ENCODE measurements at regions not wholly inside any gene's neighbourhood (a gene's known extent, or its start where the extent isn't known, plus 50 kb on each side); places are given as distances from the start of the nearest gene placed in this dataset.

DNA sequence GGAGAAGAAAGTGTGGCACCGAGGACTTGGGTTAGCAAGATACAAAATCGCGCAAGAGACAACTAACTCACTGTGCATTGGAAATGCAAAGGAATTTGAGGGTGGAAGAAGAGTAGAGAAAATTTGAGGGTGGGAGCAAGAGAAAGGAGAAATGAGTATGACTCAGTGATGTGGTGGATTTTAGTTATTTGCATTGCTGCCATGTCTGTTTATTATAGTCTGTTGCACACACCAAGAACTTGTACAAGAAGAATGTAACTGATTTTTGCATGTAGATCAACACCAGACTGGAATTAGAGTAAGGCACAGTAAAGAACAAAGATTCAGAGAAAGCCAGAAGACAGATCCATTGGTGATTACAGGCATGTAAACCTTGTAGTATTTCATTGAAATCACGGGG is 71.6 kb upstream of the SMIM36 start:
- Histone ChIP-seq H3K4me1 (ENCODE audit: control insufficient read depth in 4 of 4, insufficient read depth in 4 of 4, low read length in 3 of 4) (peaks cover 1 to 21% (median 4%) of the 10 kb centered on the region in 4 donors), H3K9me3 (ENCODE audit: control insufficient read depth in 4 of 4, low read length in 3 of 4) (no peaks in the 10 kb centered on the region), H3K9ac (ENCODE audit: low read depth in 1 of 2, low read length in 2 of 2) (no peak overlapping the region), H3K36me3 (ENCODE audit: control insufficient read depth in 4 of 4, insufficient read depth in 3 of 4, low read depth in 1 of 4, low read length in 3 of 4) (no peaks in the 10 kb centered on the region), H3K27me3 (ENCODE audit: control insufficient read depth in 4 of 4, insufficient read depth in 4 of 4, low read length in 3 of 4) (no peaks in the 10 kb centered on the region), H3K4me3 (ENCODE audit: low read depth in 1 of 3, low read length in 3 of 3) (no peak overlapping the region), H3K27ac (ENCODE audit: low read depth in 1 of 2, low read length in 2 of 2) (no peak overlapping the region)
- WGBS, result 97% methylated on average over 4 of the region's 4 CpGs
- no peak for DNase-seq (ENCODE audit: low spot score)
- TF ChIP-seq, protein P1, sequence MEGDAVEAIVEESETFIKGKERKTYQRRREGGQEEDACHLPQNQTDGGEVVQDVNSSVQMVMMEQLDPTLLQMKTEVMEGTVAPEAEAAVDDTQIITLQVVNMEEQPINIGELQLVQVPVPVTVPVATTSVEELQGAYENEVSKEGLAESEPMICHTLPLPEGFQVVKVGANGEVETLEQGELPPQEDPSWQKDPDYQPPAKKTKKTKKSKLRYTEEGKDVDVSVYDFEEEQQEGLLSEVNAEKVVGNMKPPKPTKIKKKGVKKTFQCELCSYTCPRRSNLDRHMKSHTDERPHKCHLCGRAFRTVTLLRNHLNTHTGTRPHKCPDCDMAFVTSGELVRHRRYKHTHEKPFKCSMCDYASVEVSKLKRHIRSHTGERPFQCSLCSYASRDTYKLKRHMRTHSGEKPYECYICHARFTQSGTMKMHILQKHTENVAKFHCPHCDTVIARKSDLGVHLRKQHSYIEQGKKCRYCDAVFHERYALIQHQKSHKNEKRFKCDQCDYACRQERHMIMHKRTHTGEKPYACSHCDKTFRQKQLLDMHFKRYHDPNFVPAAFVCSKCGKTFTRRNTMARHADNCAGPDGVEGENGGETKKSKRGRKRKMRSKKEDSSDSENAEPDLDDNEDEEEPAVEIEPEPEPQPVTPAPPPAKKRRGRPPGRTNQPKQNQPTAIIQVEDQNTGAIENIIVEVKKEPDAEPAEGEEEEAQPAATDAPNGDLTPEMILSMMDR (IDR thresholded peaks at IDR 0.05; ENCODE audit: low read depth, low read length, missing input control), result no peak
- TF ChIP-seq YY1 (IDR thresholded peaks at IDR 0.05), result no peak
- TF ChIP-seq, protein P2, sequence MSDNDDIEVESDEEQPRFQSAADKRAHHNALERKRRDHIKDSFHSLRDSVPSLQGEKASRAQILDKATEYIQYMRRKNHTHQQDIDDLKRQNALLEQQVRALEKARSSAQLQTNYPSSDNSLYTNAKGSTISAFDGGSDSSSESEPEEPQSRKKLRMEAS (IDR thresholded peaks at IDR 0.05), result no peak
- no peak for TF ChIP-seq RAD21 (IDR thresholded peaks at IDR 0.05)
- TF ChIP-seq, protein P3, sequence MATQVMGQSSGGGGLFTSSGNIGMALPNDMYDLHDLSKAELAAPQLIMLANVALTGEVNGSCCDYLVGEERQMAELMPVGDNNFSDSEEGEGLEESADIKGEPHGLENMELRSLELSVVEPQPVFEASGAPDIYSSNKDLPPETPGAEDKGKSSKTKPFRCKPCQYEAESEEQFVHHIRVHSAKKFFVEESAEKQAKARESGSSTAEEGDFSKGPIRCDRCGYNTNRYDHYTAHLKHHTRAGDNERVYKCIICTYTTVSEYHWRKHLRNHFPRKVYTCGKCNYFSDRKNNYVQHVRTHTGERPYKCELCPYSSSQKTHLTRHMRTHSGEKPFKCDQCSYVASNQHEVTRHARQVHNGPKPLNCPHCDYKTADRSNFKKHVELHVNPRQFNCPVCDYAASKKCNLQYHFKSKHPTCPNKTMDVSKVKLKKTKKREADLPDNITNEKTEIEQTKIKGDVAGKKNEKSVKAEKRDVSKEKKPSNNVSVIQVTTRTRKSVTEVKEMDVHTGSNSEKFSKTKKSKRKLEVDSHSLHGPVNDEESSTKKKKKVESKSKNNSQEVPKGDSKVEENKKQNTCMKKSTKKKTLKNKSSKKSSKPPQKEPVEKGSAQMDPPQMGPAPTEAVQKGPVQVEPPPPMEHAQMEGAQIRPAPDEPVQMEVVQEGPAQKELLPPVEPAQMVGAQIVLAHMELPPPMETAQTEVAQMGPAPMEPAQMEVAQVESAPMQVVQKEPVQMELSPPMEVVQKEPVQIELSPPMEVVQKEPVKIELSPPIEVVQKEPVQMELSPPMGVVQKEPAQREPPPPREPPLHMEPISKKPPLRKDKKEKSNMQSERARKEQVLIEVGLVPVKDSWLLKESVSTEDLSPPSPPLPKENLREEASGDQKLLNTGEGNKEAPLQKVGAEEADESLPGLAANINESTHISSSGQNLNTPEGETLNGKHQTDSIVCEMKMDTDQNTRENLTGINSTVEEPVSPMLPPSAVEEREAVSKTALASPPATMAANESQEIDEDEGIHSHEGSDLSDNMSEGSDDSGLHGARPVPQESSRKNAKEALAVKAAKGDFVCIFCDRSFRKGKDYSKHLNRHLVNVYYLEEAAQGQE (IDR thresholded peaks at IDR 0.05), result no peak
- TF ChIP-seq, protein P4, sequence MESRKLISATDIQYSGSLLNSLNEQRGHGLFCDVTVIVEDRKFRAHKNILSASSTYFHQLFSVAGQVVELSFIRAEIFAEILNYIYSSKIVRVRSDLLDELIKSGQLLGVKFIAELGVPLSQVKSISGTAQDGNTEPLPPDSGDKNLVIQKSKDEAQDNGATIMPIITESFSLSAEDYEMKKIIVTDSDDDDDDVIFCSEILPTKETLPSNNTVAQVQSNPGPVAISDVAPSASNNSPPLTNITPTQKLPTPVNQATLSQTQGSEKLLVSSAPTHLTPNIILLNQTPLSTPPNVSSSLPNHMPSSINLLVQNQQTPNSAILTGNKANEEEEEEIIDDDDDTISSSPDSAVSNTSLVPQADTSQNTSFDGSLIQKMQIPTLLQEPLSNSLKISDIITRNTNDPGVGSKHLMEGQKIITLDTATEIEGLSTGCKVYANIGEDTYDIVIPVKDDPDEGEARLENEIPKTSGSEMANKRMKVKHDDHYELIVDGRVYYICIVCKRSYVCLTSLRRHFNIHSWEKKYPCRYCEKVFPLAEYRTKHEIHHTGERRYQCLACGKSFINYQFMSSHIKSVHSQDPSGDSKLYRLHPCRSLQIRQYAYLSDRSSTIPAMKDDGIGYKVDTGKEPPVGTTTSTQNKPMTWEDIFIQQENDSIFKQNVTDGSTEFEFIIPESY (IDR thresholded peaks at IDR 0.05), result no peak
- TF ChIP-seq HNF4G (IDR thresholded peaks at IDR 0.05), result no peak
- TF ChIP-seq HNF4A (conservative IDR thresholded peaks at IDR 0.05), result no peak
- TF ChIP-seq GABPA (IDR thresholded peaks at IDR 0.05 in 1 of 2, conservative IDR thresholded peaks at IDR 0.05 in 1 of 2), result no peak
- no peak for TF ChIP-seq SP1 (IDR thresholded peaks at IDR 0.05)
- no peak for TF ChIP-seq JUND (IDR thresholded peaks at IDR 0.05)
- TF ChIP-seq, protein P5, sequence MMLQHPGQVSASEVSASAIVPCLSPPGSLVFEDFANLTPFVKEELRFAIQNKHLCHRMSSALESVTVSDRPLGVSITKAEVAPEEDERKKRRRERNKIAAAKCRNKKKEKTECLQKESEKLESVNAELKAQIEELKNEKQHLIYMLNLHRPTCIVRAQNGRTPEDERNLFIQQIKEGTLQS (IDR thresholded peaks at IDR 0.05), result no peak
- TF ChIP-seq FOXA1 (IDR thresholded peaks at IDR 0.05), result no peak
- no peak for TF ChIP-seq FOXA2 (IDR thresholded peaks at IDR 0.05)
- TF ChIP-seq EGR1 (IDR thresholded peaks at IDR 0.05; ENCODE audit: low read depth in 2 of 2), result no peak
- TF ChIP-seq NR2F2 (IDR thresholded peaks at IDR 0.05), result no peak

DNA sequence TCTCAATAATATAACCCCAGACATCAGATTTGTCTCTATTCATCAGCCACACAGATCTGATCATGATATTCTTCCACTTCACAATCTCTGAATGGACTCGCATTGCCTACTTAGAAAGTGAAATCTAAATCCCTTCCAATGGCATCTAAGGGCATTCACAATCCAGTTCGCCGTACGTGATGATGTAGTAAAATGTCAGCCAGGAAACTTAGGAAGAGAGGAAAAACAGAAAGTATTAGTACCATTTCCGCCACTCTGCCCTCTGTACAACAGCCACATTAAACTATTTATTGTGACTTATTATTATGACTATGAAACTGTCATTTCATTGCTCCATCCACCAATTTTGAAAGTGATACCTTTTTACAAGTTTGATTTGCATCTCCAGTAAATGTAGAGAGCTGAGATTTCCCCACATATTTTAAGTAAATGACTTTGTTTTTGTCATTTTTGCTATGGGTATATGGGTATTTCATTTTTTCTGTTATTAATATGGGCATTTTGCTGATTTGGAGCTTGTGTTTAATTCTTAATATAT is 69.4 kb upstream of the SMIM36 start:
- Histone ChIP-seq H3K9ac (ENCODE audit: low read depth in 1 of 2, low read length in 2 of 2) (no peak overlapping the region), H3K36me3 (ENCODE audit: control insufficient read depth in 4 of 4, insufficient read depth in 3 of 4, low read depth in 1 of 4, low read length in 3 of 4) (no peaks in the 10 kb centered on the region), H3K4me1 (ENCODE audit: control insufficient read depth in 4 of 4, insufficient read depth in 4 of 4, low read length in 3 of 4) (peaks cover 1 to 16% (median 4%) of the 10 kb centered on the region in 4 donors), H3K27me3 (ENCODE audit: control insufficient read depth in 4 of 4, insufficient read depth in 4 of 4, low read length in 3 of 4) (no peaks in the 10 kb centered on the region), H3K27ac (ENCODE audit: low read depth in 1 of 2, low read length in 2 of 2) (no peak overlapping the region), H3K4me3 (ENCODE audit: low read depth in 1 of 3, low read length in 3 of 3) (no peak overlapping the region), H3K9me3 (ENCODE audit: control insufficient read depth in 4 of 4, low read length in 3 of 4) (no peaks in the 10 kb centered on the region)
- no peak for DNase-seq (ENCODE audit: low spot score)
- TF ChIP-seq, protein P1 (IDR thresholded peaks at IDR 0.05; ENCODE audit: low read depth, low read length, missing input control), result no peak
- TF ChIP-seq NR2F2 (IDR thresholded peaks at IDR 0.05) (no peak), YY1 (IDR thresholded peaks at IDR 0.05) (no peak), RAD21 (IDR thresholded peaks at IDR 0.05) (no peak), HNF4G (IDR thresholded peaks at IDR 0.05) (no peak), SP1 (IDR thresholded peaks at IDR 0.05) (no peak), HNF4A (conservative IDR thresholded peaks at IDR 0.05) (no peak), RXRA (IDR thresholded peaks at IDR 0.05) (no peak)
- TF ChIP-seq, protein P5 (IDR thresholded peaks at IDR 0.05), result no peak
- TF ChIP-seq, protein P2 (IDR thresholded peaks at IDR 0.05), result no peak
- TF ChIP-seq, protein P4 (IDR thresholded peaks at IDR 0.05), result no peak
- 71% methylated on average over 5 of the region's 5 CpGs for WGBS

Data from liver (tissue), 8 donors.